ENCODE measurements at regions not wholly inside any gene's neighbourhood (a gene's known extent, or its start where the extent isn't known, plus 50 kb on each side); places are given as distances from the start of the nearest gene placed in this dataset.

- TF ChIP-seq POLR2AphosphoS5 (IDR thresholded peaks at IDR 0.05; ENCODE audit: low read depth, low read length) (no peak), TAF1 (IDR thresholded peaks at IDR 0.05; ENCODE audit: borderline replicate concordance, low read depth, low read length) (no peak), POLR2A (IDR thresholded peaks at IDR 0.05; ENCODE audit: low read depth, low read length) (no peak)
Measured at GRCh38 chr20:41668057-41668749, 50.0 kb upstream of the CHD6 start.
